Central memory CD8-positive, alpha-beta T cell (primary cell): ENCODE measurements at regions not wholly inside any gene's neighbourhood (a gene's known extent, or its start where the extent isn't known, plus 50 kb on each side); places are given as distances from the start of the nearest gene placed in this dataset.

Source experiments
- ATAC-seq: fragments of 150-1000 bp; cut with Tn5 transposase; replicated peaks from 2 replicates; pipeline ENCODE4 v1.10.0; 2022; ENCODE audit warnings: mild to moderate bottlenecking, moderate FRiP score, moderate number of reproducible peaks; ENCODE audit not compliant: poor library complexity, severe bottlenecking; ENCODE audit errors: extremely low read depth
- DNase-seq, 2 donors: peaks; one replicate each; pipeline ENCODE4 v3.0.0; 2021; ENCODE audit warnings: low spot score in 2 of 2
- H3K27ac Mint-ChIP-seq: one replicate; pipeline ENCODE4 v1.8.0; 2022; ENCODE audit warnings: low read depth, mild to moderate bottlenecking, moderate library complexity, mixed read lengths
- H3K27me3 Mint-ChIP-seq: one replicate; pipeline ENCODE4 v1.8.0; 2022; ENCODE audit warnings: mixed read lengths
- H3K36me3 Mint-ChIP-seq: one replicate; pipeline ENCODE4 v1.8.0; 2022; ENCODE audit warnings: mild to moderate bottlenecking, moderate library complexity, mixed read lengths; ENCODE audit not compliant: insufficient read depth
- H3K4me1 Mint-ChIP-seq: one replicate; pipeline ENCODE4 v1.8.0; 2022; ENCODE audit warnings: mixed read lengths
- H3K4me3 Mint-ChIP-seq: one replicate; pipeline ENCODE4 v1.8.0; 2022; ENCODE audit warnings: mild to moderate bottlenecking, moderate library complexity, mixed read lengths
- H3K9me3 Mint-ChIP-seq: one replicate; pipeline ENCODE4 v1.8.0; 2022; ENCODE audit warnings: mixed read lengths

DNA sequence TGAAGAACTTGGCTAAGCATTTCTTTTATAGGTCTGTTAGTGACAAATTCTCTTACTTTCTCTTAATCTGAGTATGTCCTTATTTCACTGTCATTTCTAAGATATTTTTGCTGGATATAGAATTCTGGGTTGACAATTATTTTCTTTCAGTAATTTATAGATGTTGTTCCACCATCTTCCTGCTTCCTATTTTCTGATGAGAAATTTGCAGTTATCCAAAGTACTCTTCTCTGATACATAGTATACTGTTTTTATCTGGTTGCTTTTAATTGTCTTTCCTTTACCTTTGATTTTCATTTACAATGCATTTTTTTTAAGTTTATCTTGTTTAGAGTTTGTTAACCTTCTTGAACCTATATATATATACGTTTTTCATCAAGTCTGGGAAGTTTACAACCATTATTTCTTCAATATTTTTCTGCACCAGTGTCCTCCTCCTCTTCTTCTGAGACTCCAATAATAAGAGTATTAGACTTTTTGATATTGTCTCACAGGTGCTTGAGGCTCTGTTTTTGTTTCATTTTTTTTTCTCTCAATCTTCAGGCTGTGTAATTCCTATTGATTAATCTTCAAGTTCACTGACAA is 101.6 kb upstream of the INSIG1 start:
- Mint-ChIP-seq H3K27me3 (peaks cover under 1% of the 10 kb centered on the region), H3K4me3 (no peak overlapping the region), H3K4me1 (no peaks in the 10 kb centered on the region), H3K9me3 (peaks cover 6% of the 10 kb centered on the region), H3K36me3 (no peaks in the 10 kb centered on the region), H3K27ac (no peak overlapping the region)
- ATAC-seq (no peak), DNase-seq (no peak)

GRCh38 chr7:155198196-155198892 is 99.3 kb upstream of the INSIG1 start:
- Mint-ChIP-seq H3K9me3 (peaks cover 6% of the 10 kb centered on the region), H3K4me1 (no peaks in the 10 kb centered on the region), H3K36me3 (no peaks in the 10 kb centered on the region), H3K4me3 (no peak overlapping the region), H3K27me3 (no peaks in the 10 kb centered on the region), H3K27ac (no peak overlapping the region)
- DNase-seq (peak in 1 of 2 donors; percentile 7), ATAC-seq (no peak)

- Mint-ChIP-seq H3K9me3 (peaks cover 6% of the 10 kb centered on the region), H3K27me3 (no peaks in the 10 kb centered on the region), H3K4me1 (no peaks in the 10 kb centered on the region), H3K4me3 (no peak overlapping the region), H3K36me3 (no peaks in the 10 kb centered on the region), H3K27ac (no peak overlapping the region)
- ATAC-seq, result no peak
- DNase-seq, result peak in 1 of 2 donors; percentile 6
These were observed 98.5 kb upstream of the INSIG1 start for GRCh38 chr7:155198901-155199845.

DNA sequence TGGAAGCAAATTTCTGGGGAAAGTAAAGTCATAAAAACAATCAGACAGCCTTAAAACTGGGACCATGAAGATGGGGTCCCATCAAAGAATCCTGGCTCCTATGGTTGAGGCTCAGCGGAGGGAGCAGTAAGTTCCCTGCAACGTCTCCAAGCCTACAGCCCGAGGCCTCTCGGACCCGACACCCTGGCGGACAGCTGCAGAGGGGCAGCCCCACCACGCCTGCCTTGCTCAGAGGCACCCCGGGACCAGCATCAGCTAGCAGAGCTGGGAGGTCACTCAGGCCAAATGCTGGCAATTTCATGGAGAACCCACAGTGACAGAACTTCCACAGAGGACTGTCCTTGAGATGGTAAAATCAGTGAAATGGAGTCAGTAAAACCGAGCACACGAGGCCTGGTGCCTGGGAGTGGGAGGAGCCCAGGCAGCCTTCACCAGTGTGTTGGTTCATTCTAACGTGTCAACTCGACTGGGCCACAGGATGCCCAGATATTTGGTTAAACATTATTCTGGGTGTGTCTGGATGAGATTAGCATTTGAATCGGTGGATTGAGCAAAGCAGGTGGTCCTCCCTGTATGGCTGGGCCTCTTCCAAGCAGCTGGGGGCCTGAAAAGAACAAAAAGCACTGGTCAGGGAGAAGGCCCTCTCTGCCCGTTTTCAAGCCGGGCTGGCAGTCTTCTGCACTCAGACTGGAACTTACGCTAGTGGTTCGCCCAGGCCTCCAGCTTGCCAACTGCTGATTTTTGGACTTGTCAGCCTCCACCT is 96.2 kb upstream of the INSIG1 start:
- ATAC-seq, result no peak
- Mint-ChIP-seq H3K27ac (no peak overlapping the region), H3K4me3 (no peak overlapping the region), H3K4me1 (peaks cover 17% of the 10 kb centered on the region), H3K27me3 (no peaks in the 10 kb centered on the region), H3K9me3 (peaks cover under 1% of the 10 kb centered on the region), H3K36me3 (peaks cover 9% of the 10 kb centered on the region)
- no peak for DNase-seq

DNA sequence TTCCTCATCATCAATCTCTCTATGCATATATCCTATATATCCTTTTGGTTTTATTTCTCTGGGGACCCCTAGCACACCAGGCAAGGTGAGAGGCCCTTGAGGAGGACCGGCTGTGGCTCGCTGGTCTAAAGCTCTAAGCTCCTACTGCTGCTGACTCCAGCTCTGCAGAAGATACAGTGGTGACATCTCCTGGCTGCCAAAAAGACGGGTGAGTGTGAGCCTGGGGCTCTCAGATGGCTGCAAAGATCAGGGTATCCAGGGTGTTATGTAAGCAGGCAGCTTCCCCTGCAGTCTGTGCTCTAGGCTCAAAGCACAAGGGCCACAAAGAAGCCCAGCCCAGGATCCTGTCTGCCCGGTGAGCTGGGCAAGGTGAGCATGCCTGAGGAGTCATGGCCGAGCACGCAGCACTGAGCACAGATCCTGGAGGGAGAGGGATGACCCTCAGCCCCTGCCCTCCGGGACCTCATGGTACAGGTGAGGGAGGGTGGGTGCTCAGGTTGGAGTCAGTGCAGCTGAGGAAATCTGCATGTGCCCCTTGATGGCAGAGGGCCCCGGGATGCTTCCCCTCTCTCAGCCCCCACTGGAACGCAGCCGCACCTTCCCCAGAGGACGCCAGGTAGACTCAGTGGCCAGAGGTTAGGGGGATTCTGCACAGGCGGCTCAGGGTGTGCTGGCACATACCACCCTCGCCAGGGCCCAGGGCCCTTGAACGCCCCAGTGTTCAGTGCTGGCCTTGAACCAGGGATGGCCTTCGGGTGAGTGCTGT is 95.4 kb upstream of the INSIG1 start:
- H3K4me3 Mint-ChIP-seq, result no peak overlapping the region
- no peak for ATAC-seq
- H3K9me3 Mint-ChIP-seq, result no peaks in the 10 kb centered on the region
- H3K4me1 Mint-ChIP-seq, result peaks cover 22% of the 10 kb centered on the region
- peaks cover 9% of the 10 kb centered on the region for H3K36me3 Mint-ChIP-seq
- H3K27me3 Mint-ChIP-seq, result no peaks in the 10 kb centered on the region
- peak overlapping the region; percentile 42 for H3K27ac Mint-ChIP-seq
- no peak for DNase-seq

DNA sequence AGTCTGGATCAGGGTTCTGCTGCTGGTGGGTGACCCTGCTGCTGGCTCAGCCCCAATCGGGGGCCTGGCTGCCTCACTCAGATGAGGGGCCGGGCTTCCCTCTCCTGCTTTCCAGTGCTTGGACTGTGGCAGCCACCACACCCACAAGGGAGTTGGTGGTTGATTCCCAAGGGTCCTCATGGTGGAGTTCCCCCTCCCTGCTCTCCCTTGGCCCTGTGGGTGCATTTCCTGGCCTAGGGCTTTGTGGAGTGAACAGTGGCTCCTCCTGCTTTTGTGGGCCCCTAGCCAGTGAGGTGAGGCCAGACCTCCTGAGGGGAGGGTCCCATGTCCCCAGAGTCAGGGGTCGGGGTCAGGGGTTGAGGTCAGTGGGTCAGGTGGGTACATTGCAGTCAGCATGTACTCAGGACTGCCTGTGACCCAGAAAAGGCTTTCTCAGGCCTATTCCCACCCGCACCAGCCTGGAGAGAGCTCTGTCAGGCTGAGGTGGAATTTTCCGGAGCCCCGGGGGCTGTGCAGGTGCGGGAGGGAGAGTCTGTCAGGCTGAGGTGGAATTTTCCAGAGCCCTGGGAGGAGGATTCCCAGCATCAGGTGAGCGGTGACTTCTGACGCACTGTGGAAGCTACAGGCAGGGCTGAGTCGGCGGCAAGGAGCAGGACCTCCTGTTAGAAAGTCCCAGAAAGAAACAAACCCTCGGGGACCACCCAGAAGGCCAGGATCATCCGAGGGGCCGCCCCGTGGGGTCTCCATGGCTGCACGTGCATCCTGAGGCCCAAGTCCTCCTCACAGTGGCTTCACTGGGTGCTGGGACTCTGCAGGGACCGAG is 94.4 kb upstream of the INSIG1 start:
- no peak overlapping the region for H3K4me3 Mint-ChIP-seq
- no peaks in the 10 kb centered on the region for H3K27me3 Mint-ChIP-seq
- no peaks in the 10 kb centered on the region for H3K9me3 Mint-ChIP-seq
- ATAC-seq (no peak), DNase-seq (no peak)
- H3K4me1 Mint-ChIP-seq, result peaks cover 32% of the 10 kb centered on the region
- peaks cover 9% of the 10 kb centered on the region for H3K36me3 Mint-ChIP-seq
- peak overlapping the region; percentile 42 for H3K27ac Mint-ChIP-seq

GRCh38 chr7:155203882-155204691 is 93.6 kb upstream of the INSIG1 start:
- ATAC-seq (no peak), DNase-seq (no peak)
- no peak overlapping the region for H3K4me3 Mint-ChIP-seq
- peaks cover 9% of the 10 kb centered on the region for H3K36me3 Mint-ChIP-seq
- no peaks in the 10 kb centered on the region for H3K27me3 Mint-ChIP-seq
- H3K27ac Mint-ChIP-seq, result peak overlapping the region; percentile 96
- H3K4me1 Mint-ChIP-seq, result peaks cover 32% of the 10 kb centered on the region
- H3K9me3 Mint-ChIP-seq, result no peaks in the 10 kb centered on the region

- H3K36me3 Mint-ChIP-seq, result peaks cover 9% of the 10 kb centered on the region
- H3K4me1 Mint-ChIP-seq, result peaks cover 32% of the 10 kb centered on the region
- H3K27ac Mint-ChIP-seq, result peak overlapping the region; percentile 96
- no peaks in the 10 kb centered on the region for H3K27me3 Mint-ChIP-seq
- peak overlapping the region; percentile 81 for H3K4me3 Mint-ChIP-seq
- no peaks in the 10 kb centered on the region for H3K9me3 Mint-ChIP-seq
- no peak for DNase-seq
- ATAC-seq, result no peak
These were observed 92.8 kb upstream of the INSIG1 start for GRCh38 chr7:155204744-155205367.

- no peaks in the 10 kb centered on the region for H3K27me3 Mint-ChIP-seq
- no peaks in the 10 kb centered on the region for H3K9me3 Mint-ChIP-seq
- H3K36me3 Mint-ChIP-seq, result peaks cover 9% of the 10 kb centered on the region
- peak overlapping the region; percentile 96 for H3K27ac Mint-ChIP-seq
- ATAC-seq (peak; percentile 93), DNase-seq (peak; percentile 75 to 88)
- peak overlapping the region; percentile 81 for H3K4me3 Mint-ChIP-seq
- H3K4me1 Mint-ChIP-seq, result peaks cover 32% of the 10 kb centered on the region
These were observed 92.0 kb upstream of the INSIG1 start for GRCh38 chr7:155205368-155206317.
